Activated CD8-positive, alpha-beta memory T cell treated with anti-CD3 and anti-CD28 coated beads, Interleukin-2, amount 50 U/mL, for 48 hours (primary cell): ENCODE measurements at regions not wholly inside any gene's neighbourhood (a gene's known extent, or its start where the extent isn't known, plus 50 kb on each side); places are given as distances from the start of the nearest gene placed in this dataset.

Experiments
- DNase-seq: peaks from one replicate; pipeline ENCODE4 v3.0.0-alpha.2; 2020

DNA sequence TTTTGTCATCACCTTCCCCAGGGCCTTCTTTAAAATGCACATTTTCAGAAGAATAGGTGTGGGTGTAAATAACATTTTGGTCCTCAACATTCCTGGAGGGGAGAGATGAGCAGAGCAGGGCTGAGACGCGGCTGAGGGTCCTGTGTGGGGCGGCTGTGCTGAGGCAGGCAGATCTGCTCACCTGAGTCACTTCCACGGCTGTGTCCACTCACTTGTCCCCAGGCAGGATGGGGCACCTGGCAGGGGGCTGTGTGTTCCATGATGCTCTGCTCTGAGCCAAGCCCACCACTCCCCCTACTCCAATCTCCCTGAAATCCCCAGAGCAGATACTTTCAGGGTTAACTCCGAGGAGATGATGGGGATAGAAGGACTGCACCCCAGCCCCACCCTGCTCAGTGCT, 93.8 kb downstream of the GLRX3 start:
- no peak for DNase-seq

- peak; percentile 17 for DNase-seq
Observed at GRCh38 chr10:130230611-130231010, 94.4 kb downstream of the GLRX3 start.

- peak; percentile 33 for DNase-seq
Observed at GRCh38 chr10:130231251-130231741, 95.1 kb downstream of the GLRX3 start.

DNA sequence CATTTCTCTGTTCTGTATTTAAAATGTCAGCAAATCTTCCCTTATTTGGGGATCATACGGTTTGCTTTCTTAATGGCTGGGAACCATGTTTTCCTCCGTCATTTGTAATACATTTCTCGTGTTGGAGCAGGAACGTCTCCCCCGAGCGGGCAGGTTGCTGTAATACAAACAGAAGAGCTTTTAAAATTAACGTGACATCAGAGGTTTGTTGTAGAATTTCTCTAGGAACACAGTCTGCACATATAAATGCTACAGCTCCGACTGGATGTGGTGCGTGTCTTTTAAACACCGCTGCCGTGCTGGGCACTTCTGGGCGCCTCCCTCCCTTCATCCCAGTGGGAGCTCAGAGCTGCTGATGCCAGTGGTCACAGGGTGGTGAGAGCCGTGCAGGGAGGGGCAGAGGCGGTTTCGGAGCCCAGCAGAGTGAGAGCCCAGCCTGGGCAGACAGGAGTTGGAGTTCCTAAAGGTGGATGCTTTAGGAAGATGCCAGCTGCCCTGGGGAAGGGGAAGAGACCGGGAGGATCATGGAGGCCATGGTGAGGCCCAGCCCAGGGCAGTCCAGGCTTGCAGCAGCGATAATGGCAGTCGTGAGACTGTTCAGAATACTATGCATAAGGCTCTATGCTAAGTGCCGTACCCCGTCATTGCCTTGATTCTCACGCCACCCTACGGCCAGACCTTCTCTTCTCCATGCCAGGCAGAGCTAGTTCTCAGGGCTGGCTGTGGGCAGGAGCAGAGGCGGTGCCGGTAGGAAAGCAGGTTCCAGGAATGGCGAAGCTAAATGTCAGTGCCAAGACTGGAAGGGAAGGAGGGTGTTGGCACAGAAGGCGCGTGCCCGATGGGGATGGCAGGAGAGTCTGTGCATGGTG, 96.2 kb downstream of the GLRX3 start:
- peak; percentile 6 for DNase-seq

DNA sequence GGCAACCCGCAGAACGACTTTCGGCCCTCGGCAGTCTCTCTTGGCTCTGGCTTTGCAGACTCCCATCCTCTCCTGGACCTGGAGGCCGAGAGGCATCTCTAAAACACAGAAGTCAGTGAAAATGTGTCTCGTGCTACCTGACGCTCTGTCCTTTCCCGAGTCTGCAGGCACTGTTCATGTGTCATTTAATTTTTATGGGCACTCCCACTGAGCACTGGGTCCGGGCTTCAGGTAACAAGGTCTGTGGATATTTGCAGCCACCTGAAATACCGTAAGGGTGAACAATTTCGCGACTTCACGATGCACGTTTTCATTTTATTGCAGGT, 96.8 kb downstream of the GLRX3 start:
- DNase-seq = no peak

GRCh38 chr10:130233426-130233825, 97.2 kb downstream of the GLRX3 start:
- no peak for DNase-seq

- no peak for DNase-seq
Observed at GRCh38 chr10:130234171-130234965, 98.2 kb downstream of the GLRX3 start.

- peak; percentile 8 for DNase-seq
Observed at GRCh38 chr10:130236711-130237110, 100.5 kb downstream of the GLRX3 start.

DNA sequence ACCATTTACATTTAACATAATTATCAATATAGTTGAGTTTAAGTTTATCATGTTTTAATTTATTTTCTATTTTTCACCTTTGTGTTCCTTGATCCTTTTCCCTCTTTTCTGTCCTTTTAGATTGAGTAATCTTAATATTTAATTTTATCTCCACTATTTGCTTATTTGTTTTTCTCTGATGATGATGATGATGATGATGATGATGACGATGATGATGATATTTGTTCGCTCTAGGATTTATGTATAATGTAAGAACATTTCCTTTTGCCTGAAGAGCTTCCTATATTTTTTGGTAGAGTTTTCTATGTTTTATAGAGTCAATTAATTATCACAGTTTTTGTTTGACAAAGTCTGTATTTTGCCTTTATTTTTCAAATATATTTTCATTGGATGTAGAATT, 104.2 kb downstream of the GLRX3 start:
- DNase-seq = no peak

DNA sequence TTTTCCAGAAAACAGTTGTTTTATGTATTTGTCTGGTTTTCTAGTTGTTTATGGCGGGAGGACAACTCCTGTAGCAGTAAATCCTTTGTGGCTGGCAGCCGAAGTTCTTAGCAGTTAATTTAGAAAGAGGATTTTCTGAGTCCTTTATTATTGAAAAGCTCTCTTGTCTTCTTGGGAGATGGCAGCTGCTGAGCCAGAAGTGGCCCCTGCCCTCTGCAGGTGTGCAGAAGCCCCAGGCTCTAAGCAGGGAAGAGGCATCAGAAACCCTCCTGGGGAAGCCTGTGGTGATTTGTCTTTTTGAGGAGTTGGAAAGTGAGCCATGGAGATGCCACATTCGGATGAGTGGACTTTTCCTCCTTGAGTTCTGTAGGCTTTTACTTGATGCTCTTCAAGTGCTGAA, 106.3 kb downstream of the GLRX3 start:
- DNase-seq = peak; percentile 17

DNA sequence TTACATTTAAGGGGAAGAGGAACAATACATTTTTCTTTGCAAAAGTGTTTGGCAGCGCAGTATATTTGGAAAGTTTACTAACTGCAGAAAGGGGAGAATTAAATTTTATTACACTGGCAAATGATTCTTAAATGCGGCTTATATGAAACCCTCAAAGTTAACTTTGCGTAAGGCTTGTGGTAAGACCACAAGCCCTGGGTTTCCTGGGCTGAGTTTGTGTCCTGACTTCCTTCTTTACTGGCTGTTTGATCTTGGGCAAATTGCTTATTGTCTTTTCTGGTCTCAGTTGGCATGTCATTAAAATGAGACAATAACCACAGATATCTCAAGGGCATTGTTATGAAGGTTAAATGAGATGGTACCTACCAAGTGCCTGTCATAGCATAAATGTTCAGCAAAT, 106.8 kb downstream of the GLRX3 start:
- peak; percentile 22 for DNase-seq

- DNase-seq = peak; percentile 23
Observed at GRCh38 chr10:130244031-130244927, 108.1 kb downstream of the GLRX3 start.

GRCh38 chr10:130244928-130245495, 108.8 kb downstream of the GLRX3 start:
- DNase-seq = peak; percentile 23

GRCh38 chr10:130246113-130246512, 109.9 kb downstream of the GLRX3 start:
- peak; percentile 1 for DNase-seq

GRCh38 chr10:130250127-130250526, 113.9 kb downstream of the GLRX3 start:
- no peak for DNase-seq

GRCh38 chr10:130251766-130252165, 115.6 kb downstream of the GLRX3 start:
- DNase-seq = no peak

GRCh38 chr10:130254243-130254642, 118.1 kb downstream of the GLRX3 start:
- DNase-seq = no peak

GRCh38 chr10:130254662-130255061, 118.5 kb downstream of the GLRX3 start:
- no peak for DNase-seq

DNA sequence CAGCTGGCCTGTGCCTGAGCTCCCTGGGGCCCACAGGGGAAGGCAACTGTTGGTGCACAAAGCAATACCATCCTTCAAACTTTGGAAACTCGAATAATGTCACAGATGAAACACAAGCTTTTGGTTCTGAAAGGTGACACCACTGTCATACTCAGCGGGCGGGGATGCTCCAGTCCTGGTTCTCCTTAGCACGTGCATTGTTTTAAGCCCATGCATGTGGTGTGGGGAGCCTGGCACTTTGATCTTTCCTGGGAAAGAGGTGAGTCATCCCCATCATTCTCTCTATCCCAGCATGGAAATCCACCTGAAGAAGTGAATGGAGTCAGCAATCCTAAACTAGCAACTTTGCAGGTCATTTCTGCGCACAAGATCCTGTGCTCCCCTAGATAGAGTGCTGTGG, 119.6 kb downstream of the GLRX3 start:
- DNase-seq = no peak

DNA sequence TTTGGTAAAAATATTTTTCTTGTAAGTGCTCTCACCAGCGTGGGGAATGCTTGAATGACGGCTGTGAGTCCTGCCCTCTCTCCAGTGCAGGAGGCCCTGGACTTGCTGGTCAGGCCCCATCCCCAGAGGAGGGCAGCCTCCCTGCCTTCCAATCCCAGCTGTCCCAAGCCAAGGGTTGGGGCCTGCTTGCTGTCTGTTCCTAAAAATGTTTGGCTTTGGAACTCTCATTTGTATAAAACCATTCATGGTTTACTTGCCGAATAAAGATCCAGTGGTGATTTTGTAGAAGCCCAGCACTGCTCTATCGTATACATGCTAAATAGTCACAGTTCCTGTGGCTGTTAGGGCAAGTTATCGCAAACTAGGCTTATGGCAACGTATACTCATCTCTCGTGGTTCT, 121.7 kb downstream of the GLRX3 start:
- DNase-seq = no peak

GRCh38 chr10:130259380-130259779, 123.2 kb downstream of the GLRX3 start:
- no peak for DNase-seq

DNA sequence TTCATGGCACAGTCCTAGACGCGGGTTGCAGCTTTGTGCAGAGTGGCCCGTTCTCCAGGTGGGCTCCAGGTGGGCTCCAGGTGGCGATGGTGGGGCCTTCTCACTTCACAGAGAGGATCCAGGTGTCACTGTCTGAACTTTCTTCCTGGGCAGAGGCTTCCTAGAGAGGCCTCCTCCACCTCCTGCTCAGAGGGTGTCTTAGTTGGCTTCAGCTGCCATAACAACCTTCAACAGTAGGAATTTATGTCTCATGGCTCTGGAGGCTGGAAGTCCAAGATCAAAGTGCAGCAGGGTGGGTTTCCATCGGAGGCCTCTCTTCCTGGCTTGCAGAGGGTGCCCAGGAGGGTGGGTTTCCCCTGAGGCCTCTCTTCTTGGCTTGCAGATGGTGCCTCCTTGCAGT, 125.1 kb downstream of the GLRX3 start:
- DNase-seq = no peak

GRCh38 chr10:130261766-130262165, 125.6 kb downstream of the GLRX3 start:
- DNase-seq = no peak
